GM12878 (cell line): ENCODE measurements at regions not wholly inside any gene's neighbourhood (a gene's known extent, or its start where the extent isn't known, plus 50 kb on each side); places are given as distances from the start of the nearest gene placed in this dataset.

ENCODE experiments used
- ATAC-seq: fragments of 200-7000 bp; cut with Tn5 transposase; 3 replicates; pipeline ENCODE4 v1.9.1; 2020; ENCODE audit warnings: mild to moderate bottlenecking, moderate library complexity
- BruUV-seq: library from RNA; stranded (reverse); fragments of 400-500 nt; replicated peaks from 2 replicates; lab custom pipeline; 2021; lab: Mats Ljungman, UMichigan
- CTCF ChIA-PET: fragments of 300-600 bp; sonication (Branson Sonifier 250); formaldehyde crosslinking; extraction: SDS; loops from one replicate; lab custom pipeline; 2021; ENCODE audit warnings: inconsistent platforms; lab: Yijun Ruan, JAX
- POLR2A ChIA-PET: fragments of 350-600 bp; formaldehyde crosslinking; extraction: SDS; loops from one replicate; lab custom pipeline; 2021; ENCODE audit warnings: inconsistent platforms; lab: Charles Lee
- RAD21 ChIA-PET: fragments of 300-600 bp; sonication (Branson Sonifier 250); formaldehyde crosslinking; loops from one replicate; lab custom pipeline; 2023; ENCODE audit warnings: antibody characterized with exemption; ENCODE audit not compliant: unreplicated experiment; lab: Charles Lee
- SMC1A ChIA-PET: fragments of 300-600 bp; sonication (Branson Sonifier 250); formaldehyde crosslinking; loops from one replicate; lab custom pipeline; 2023; ENCODE audit not compliant: unreplicated experiment, uncharacterized antibody; lab: Charles Lee
- DNase-seq: peaks from one replicate; pipeline ENCODE4 v3.0.0-alpha.2; 2011; ENCODE audit warnings: low read depth, low spot score
- FAIRE-seq: peaks from 3 replicates; lab custom pipeline; 2011; peaks lifted over from hg19 to GRCh38; lab: Jason Lieb, UNC
- H2AFZ ChIP-seq: 2 replicates; pipeline ENCODE4 v1.6.0; 2011; ENCODE audit warnings: low read depth, low read length, control low read depth; ENCODE audit not compliant: control insufficient read depth
- H3K27ac ChIP-seq: 2 replicates; pipeline ENCODE4 v1.5.1; 2011; ENCODE audit warnings: control low read depth; ENCODE audit not compliant: control insufficient read depth, insufficient read depth
- H3K27me3 ChIP-seq, 2 experiments: replicated peaks in 1 of 2; 2 replicates each; pipeline versions ENCODE4 v1.6.0 to v1.6.1; 2011; ENCODE audit warnings: low read length in 1 of 2; ENCODE audit not compliant: control insufficient read depth in 2 of 2, insufficient read depth in 2 of 2
- H3K36me3 ChIP-seq, 2 experiments: 2 replicates each; pipeline ENCODE4 v1.5.1; 2011; ENCODE audit warnings: low read length in 1 of 2; ENCODE audit not compliant: control insufficient read depth in 2 of 2, insufficient read depth in 2 of 2
- H3K4me1 ChIP-seq: 2 replicates; pipeline ENCODE4 v1.6.1; 2011; ENCODE audit warnings: mild to moderate bottlenecking, low read length, moderate library complexity, mixed read lengths; ENCODE audit not compliant: control insufficient read depth, insufficient read depth
- H3K4me2 ChIP-seq: 2 replicates; pipeline ENCODE4 v1.6.0; 2011; ENCODE audit warnings: control low read depth; ENCODE audit not compliant: control insufficient read depth, insufficient read depth
- H3K4me3 ChIP-seq: fragments of 200-600 bp; sonication (generic); 2 replicates; pipeline ENCODE4 v1.5.1; 2016
- H3K79me2 ChIP-seq: 2 replicates; pipeline ENCODE4 v1.6.0; 2011; ENCODE audit warnings: low read length; ENCODE audit not compliant: control insufficient read depth, insufficient read depth
- H3K9ac ChIP-seq: 2 replicates; pipeline ENCODE4 v1.8.0; 2011; ENCODE audit warnings: low read length, control low read depth, mixed read lengths; ENCODE audit not compliant: control insufficient read depth, insufficient read depth
- H3K9me3 ChIP-seq: replicated peaks from 3 replicates; pipeline ENCODE4 v1.5.1; 2011; ENCODE audit warnings: mild to moderate bottlenecking, low read length; ENCODE audit not compliant: control insufficient read depth, insufficient read depth
- H4K20me1 ChIP-seq: 2 replicates; pipeline ENCODE4 v1.6.0; 2011; ENCODE audit not compliant: control insufficient read depth, insufficient read depth
- CHD2 ChIP-seq: IDR thresholded peaks from 2 replicates; pipeline ENCODE4 v1.6.1; 2011; ENCODE audit warnings: low read depth, low read length, improper control_type of control experiment, borderline replicate concordance
- E2F4 ChIP-seq: IDR thresholded peaks from 2 replicates; pipeline ENCODE4 v1.6.1; 2012; ENCODE audit warnings: low read depth, low read length, improper control_type of control experiment
- ETV6 ChIP-seq, 2 experiments: fragments of 450-650 bp in 1 of 2; IDR thresholded peaks in 1 of 2; conservative IDR thresholded peaks in 1 of 2; 2 replicates each; pipeline ENCODE4 v1.6.1; 2014; ENCODE audit warnings: antibody characterized with exemption in 1 of 2, borderline replicate concordance in 1 of 2, low read depth in 1 of 2, mild to moderate bottlenecking in 1 of 2, moderate library complexity in 1 of 2
- HCFC1 ChIP-seq: fragments of 150-350 bp; IDR thresholded peaks from 2 replicates; pipeline ENCODE4 v1.6.1; 2014; ENCODE audit warnings: low read length
- JUNB ChIP-seq: IDR thresholded peaks from 2 replicates; pipeline ENCODE4 v1.6.1; 2016; ENCODE audit warnings: antibody characterized with exemption, mild to moderate bottlenecking
- JUND ChIP-seq: IDR thresholded peaks from 2 replicates; pipeline ENCODE4 v1.6.1; 2012; ENCODE audit warnings: low read depth, mild to moderate bottlenecking, low read length, improper control_type of control experiment, moderate library complexity
- NFXL1 ChIP-seq: fragments of 450-650 bp; IDR thresholded peaks from 2 replicates; pipeline ENCODE4 v1.6.1; 2017; ENCODE audit warnings: antibody characterized with exemption, mild to moderate bottlenecking, borderline replicate concordance
- NFYB ChIP-seq: IDR thresholded peaks from 2 replicates; pipeline ENCODE4 v1.6.1; 2011; ENCODE audit warnings: low read depth, mild to moderate bottlenecking, low read length, improper control_type of control experiment, moderate library complexity; ENCODE audit not compliant: insufficient read depth
- NR2F1 ChIP-seq: fragments of 450-650 bp; conservative IDR thresholded peaks from 2 replicates; pipeline ENCODE4 v1.6.1; 2017; ENCODE audit warnings: mild to moderate bottlenecking
- PBX3 ChIP-seq: IDR thresholded peaks from 2 replicates; pipeline ENCODE4 v1.6.1; 2011; ENCODE audit warnings: mild to moderate bottlenecking, low read depth, low read length, moderate library complexity; ENCODE audit not compliant: insufficient replicate concordance
- POLR2A ChIP-seq: IDR thresholded peaks from 2 replicates; pipeline ENCODE4 v1.6.1; 2011; ENCODE audit warnings: low read depth, mild to moderate bottlenecking, low read length
- RCOR1 ChIP-seq: conservative IDR thresholded peaks from 2 replicates; pipeline ENCODE4 v1.6.1; 2012; ENCODE audit warnings: low read depth, low read length, improper control_type of control experiment
- RUNX3 ChIP-seq: IDR thresholded peaks from 2 replicates; pipeline ENCODE4 v1.6.1; 2012; ENCODE audit warnings: low read length, inconsistent platforms
- SKIL ChIP-seq: fragments of 450-650 bp; IDR thresholded peaks from 2 replicates; pipeline ENCODE4 v1.6.1; 2017; ENCODE audit warnings: mild to moderate bottlenecking, low read depth, inconsistent platforms; ENCODE audit not compliant: poor library complexity, severe bottlenecking
- USF1 ChIP-seq: IDR thresholded peaks from 2 replicates; pipeline ENCODE4 v1.6.1; 2011; ENCODE audit warnings: borderline replicate concordance, low read depth, mild to moderate bottlenecking, moderate library complexity, mixed read lengths, low read length; ENCODE audit not compliant: insufficient read depth; ENCODE audit errors: extremely low read length
- WRNIP1 ChIP-seq: IDR thresholded peaks from 2 replicates; pipeline ENCODE4 v1.6.1; 2011; ENCODE audit warnings: low read depth, low read length, improper control_type of control experiment, borderline replicate concordance
- ZBED1 ChIP-seq: IDR thresholded peaks from 2 replicates; pipeline ENCODE4 v1.6.1; 2016; ENCODE audit warnings: borderline replicate concordance
- ZNF24 ChIP-seq: fragments of 450-650 bp; IDR thresholded peaks from 2 replicates; pipeline ENCODE4 v1.6.1; 2017; ENCODE audit warnings: antibody characterized with exemption, mild to moderate bottlenecking
- WGBS: methylation state at CpG from one replicate; pipeline ENCODE4 v1.1.6; 2016; ENCODE audit warnings: low lambda C conversion rate; ENCODE audit not compliant: insufficient replicate concordance, insufficient coverage; ENCODE audit errors: missing lambda C conversion rate; 5-methylcytosine and 5-hydroxymethylcytosine counted together
- in situ Hi-C: fragments of 300-500 bp; cut with MboI; formaldehyde crosslinking; loops from 9 replicates; pipeline ENCODE4 v1.14.3; 2018; ENCODE audit warnings: mixed read lengths
- intact Hi-C: fragments of 100-400 bp; cut with micrococcal nuclease; formaldehyde crosslinking; loops from one replicate; pipeline ENCODE4 v1.14.2; 2022; ENCODE audit not compliant: unreplicated experiment

GRCh38 chr4:52173470-52174045 lies 122.5 kb downstream of the SPATA18 start:
- Histone ChIP-seq H3K27ac (no peak overlapping the region), H3K79me2 (no peaks in the 10 kb centered on the region)
- SMC1A ChIA-PET = interaction anchor here (0.6 kb wide), 1 partner anchor 256 kb away, joined by 3 read pairs; no protein-coding TSS in a partner anchor
- TF ChIP-seq POLR2A = no peak
- TF ChIP-seq JUND = no peak
- TF ChIP-seq NFXL1 = no peak
- no peak for TF ChIP-seq SKIL
- TF ChIP-seq NR2F1 = no peak
- no peak for TF ChIP-seq ZNF24
- TF ChIP-seq ETV6 (conservative IDR thresholded peaks at IDR 0.05 in 1 of 2, IDR thresholded peaks at IDR 0.05 in 1 of 2; ENCODE audit: borderline replicate concordance in 1 of 2, low read depth in 1 of 2) = no peak
- no peak for TF ChIP-seq CHD2
- no peak for TF ChIP-seq RCOR1
- no peak for TF ChIP-seq USF1
- no peak for TF ChIP-seq JUNB
- no peak for TF ChIP-seq E2F4
- no peak for TF ChIP-seq ZBED1
- no peak for TF ChIP-seq NFYB
- TF ChIP-seq RUNX3 = no peak
- no peak for TF ChIP-seq WRNIP1
- TF ChIP-seq HCFC1 = no peak
- TF ChIP-seq PBX3 = no peak
- TF ChIP-seq, all 136 proteins: peak for 0
- ChIA-PET RAD21 (no interaction called here), POLR2A (no interaction called here), CTCF (interaction anchor here (1.5 kb wide), 1 partner anchor 278 kb away, joined by 4 read pairs; no protein-coding TSS in a partner anchor)
- no peaks in the 10 kb centered on the region for H3K27me3 ChIP-seq
- no peaks in the 10 kb centered on the region for H4K20me1 ChIP-seq
- WGBS = 27% methylated on average over 2 of the region's 2 CpGs
- no peak for FAIRE-seq
- no peaks in the 10 kb centered on the region for H3K36me3 ChIP-seq
- no TSS peak for BruUV-seq
- no peaks in the 10 kb centered on the region for H3K4me1 ChIP-seq
- H3K4me3 ChIP-seq = no peak overlapping the region
- in situ Hi-C loops = no loop called here
- no peak overlapping the region for H2AFZ ChIP-seq
- H3K9me3 ChIP-seq = no peaks in the 10 kb centered on the region
- DNase-seq = no peak
- intact Hi-C loops = no loop called here
- no peak for ATAC-seq
- no peak overlapping the region for H3K9ac ChIP-seq
- no peak overlapping the region for H3K4me2 ChIP-seq
